DMS53 (cell line): ENCODE measurements at regions not wholly inside any gene's neighbourhood (a gene's known extent, or its start where the extent isn't known, plus 50 kb on each side); places are given as distances from the start of the nearest gene placed in this dataset.
"Not testable (repeated sequence)": the region's sequence is repeated elsewhere in the genome, so short reads cannot be mapped to it uniquely, and the experiment has no call there.

ENCODE experiments used
- DNase-seq: peaks from one replicate; lab custom pipeline; 2025; lab: John Stamatoyannopoulos, UW

DNA sequence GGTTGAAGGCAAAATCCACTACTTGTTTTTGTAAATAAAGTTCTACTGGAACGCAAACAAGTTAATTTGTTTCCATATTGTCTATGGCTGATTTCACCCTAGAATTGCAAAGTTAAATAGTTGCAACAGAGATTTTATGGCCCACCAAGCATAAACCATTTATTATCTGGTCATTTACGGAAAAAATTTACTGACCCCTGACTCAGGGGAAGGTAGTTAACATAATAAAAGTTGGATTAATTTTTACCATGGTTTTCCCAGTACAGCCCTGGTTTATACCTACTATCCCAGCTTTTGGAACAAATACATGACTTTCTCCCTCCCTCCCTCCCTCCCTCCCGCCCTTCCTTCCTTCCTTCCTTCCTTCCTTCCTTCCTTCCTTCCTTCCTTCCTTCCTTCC lies 588.9 kb upstream of the TMEFF2 start:
- DNase-seq = no peak

DNA sequence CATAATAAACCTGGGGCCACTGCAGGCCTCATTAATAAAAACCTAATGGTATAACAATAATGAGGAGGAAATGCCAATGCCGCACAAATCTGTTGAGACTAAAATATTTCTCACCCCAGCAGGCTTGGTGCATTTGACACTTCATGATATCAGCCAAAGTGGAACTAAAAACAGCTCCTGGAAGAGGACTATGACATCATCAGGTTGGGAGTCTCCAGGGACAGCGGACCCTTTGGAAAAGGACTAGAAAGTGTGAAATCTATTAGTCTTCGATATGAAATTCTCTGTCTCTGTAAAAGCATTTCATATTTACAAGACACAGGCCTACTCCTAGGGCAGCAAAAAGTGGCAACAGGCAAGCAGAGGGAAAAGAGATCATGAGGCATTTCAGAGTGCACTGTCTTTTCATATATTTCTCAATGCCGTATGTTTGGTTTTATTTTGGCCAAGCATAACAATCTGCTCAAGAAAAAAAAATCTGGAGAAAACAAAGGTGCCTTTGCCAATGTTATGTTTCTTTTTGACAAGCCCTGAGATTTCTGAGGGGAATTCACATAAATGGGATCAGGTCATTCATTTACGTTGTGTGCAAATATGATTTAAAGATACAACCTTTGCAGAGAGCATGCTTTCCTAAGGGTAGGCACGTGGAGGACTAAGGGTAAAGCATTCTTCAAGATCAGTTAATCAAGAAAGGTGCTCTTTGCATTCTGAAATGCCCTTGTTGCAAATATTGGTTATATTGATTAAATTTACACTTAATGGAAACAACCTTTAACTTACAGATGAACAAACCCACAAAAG lies 580.9 kb upstream of the TMEFF2 start:
- DNase-seq = no peak

DNA sequence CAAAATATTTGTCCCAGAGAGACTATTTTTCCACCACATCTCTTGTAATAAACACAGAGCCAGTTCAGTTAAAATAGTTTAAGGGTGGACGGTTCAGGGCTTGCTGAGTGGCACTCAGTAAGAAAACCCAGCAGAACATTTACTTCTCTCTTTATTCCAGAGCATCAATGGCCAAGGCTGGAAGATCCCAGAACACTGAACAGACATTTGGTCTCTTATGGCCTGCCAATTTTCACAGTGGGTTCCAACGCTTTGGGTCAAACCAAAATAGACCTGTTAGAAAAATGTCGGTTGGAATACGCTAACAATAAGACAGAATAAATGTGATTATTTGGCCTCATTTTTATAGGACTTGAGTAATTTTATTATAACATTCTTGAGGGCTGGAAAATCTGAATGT lies 580.3 kb upstream of the TMEFF2 start:
- DNase-seq = no peak

DNA sequence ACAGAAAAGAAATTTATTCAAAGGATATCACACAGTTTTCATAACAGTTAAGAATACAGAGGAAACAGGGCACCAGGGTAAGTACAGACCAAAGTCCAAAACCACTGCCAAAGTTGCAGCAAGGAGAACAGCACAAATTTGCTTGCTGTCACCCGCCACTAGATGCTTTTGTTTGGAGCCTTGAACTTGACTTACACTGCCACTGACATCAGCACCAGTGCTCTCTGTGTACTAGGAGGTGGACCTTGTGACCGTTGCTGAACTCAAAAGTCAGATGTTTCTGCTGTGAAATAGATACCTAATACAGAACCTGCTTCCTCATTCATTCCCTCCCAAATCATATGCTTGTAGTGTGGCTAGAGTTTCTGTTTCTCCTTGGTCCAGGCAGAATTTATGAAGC lies 578.3 kb upstream of the TMEFF2 start:
- peak; percentile 20 for DNase-seq

DNA sequence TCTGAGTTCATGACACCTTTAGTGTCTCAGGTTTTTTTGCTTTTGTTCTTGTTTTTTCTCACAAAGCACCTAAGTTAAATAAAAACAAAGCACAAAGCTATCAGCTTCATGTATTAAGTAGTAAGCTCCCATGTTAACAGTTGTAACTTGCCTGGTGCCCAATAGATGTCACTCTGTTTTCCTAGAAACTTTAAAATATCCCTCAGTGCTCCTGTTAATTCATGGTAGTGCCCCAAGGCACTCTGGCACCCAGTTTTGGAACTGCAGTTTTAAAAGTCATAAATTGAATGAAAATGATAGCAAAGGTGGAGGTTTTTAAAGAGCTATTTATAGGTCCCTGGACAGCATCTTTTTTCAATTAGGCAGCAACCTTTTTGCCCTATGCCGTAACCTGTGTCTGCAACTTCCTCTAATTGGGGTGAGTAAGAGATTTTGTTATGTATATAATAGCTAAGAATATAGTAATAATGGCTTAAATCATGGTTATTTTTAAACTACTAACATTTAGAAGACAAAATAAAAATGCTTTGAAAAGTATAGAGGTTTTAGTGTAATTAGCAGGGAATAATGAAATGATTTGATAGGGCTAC lies 555.0 kb upstream of the TMEFF2 start:
- peak; percentile 56 for DNase-seq

DNA sequence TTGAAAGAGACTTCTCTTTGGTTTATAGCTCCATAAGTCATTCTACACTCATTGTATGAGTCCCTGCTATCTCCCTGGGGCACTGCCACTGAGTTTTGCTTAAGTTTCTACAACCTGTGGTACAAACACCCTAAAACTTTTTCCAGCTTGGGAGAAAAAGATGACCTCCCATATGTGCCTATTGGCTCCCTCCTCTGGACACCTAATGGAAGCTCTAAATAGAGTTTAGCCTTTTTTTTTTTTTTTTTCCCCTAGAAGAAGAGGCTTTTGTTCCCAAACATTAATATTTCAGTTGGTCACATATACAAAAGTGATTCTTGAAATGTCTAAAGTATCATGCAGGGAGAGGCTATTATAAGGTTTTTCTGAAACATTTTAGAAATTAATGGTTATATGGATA lies 547.2 kb upstream of the TMEFF2 start:
- peak; percentile 59 for DNase-seq

DNA sequence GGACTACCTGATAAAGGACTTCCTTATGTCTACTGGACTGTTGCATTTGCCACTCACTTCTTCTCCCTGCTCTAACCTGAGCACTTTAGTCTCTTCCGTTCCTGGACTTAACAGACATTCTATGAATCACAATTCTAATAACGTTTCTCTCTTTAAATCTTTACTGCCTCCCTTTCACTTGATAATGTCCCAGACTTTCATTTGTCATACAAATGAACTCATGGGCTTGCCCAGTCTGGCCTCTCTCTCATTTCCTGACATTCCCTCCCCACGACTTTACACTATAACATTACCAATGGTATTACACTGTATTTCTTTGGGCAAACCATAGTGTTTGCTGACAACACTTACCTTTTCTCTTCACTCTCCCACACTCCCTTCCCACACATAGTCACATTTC lies 540.7 kb upstream of the TMEFF2 start:
- no peak for DNase-seq

DNA sequence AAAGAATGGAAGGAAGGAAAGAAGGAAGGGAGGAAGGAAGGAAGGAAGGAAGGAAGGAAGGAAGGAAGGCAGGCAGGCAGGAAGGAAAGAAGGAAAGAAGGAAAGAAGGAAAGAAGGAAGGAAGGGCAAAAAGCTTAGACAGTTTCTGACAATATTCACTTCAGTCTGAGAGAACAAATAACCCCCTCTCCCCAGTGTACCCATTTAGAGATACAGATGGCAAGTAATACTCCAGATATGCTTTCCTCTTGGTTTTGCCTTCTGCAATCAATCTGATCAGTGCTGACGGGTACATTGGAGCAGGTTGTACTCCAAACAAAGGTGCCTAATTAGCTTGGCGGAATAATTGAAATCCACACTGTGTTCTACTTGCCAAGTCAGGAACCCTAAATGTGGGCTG lies 534.6 kb upstream of the TMEFF2 start:
- DNase-seq = no peak

DNA sequence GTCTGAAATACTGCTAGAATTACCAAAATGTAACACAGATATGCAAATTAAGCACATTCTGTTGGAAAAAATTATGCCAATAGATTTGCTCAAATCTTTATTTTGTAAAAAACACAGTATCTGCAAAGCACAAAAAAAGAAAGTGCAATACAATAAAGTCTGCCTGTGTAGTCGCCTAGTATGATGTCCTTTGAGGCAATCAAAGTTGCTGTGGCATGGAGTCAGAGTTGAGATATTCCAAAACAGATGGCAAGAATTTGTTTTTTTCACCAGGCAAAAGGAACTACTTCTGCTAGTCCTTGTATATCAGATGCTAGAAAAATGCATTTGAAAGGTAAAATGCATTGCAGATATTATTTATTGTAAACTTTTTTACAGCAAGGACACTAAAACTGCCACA lies 531.3 kb upstream of the TMEFF2 start:
- no peak for DNase-seq

DNA sequence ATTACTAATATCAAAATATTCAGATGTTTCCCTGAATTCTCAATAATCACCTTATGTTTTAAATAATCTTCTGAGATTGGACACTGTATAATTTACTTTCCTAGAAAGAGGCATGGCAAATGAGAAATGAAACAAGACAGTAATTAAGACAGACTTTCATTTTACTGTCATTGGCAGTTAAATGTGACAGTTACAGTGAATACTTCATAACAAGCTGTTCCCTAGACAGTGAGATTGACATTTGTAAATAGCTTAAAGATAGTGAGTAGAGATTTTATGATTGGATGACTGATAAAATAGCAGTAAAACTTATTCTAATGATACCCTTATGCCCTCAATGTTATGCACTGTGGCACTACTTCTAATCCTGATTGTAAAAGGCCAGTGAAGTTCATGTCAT lies 524.9 kb upstream of the TMEFF2 start:
- no peak for DNase-seq

DNA sequence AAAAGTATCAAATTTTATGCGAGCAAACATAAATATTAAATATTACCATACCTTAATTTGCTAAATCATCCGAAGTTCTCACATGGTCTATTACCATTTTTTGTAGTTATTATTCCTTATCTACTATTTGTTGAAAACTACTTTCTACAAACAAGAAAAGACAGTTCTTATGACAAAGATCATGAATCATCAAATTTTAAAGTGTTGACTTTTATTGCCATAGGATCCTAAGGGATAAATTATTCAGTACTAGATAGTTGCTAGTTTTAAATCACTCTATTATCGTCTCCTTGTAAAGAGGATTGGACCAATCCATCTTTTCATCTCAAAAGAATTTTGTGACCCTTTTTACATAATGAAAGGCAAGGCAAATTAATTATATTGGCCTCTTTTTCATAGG lies 523.6 kb upstream of the TMEFF2 start:
- no peak for DNase-seq

DNA sequence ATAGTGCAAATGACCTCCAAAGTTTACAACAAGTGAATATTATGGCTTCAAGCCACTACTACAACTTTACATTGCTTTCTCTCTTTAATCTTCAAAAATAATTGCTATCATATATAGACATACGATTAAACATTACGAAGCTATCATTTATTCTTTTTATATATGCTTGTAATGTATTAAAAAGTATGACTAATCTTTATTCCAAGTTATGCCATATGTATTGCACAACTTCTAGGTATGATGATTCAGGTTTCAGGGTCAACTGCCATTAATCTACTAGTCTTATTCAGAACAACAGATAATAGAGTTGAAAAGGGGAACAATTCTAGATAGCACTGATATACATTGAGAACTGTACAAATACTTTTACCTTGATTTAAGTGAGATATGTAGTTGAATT lies 506.2 kb upstream of the TMEFF2 start:
- no peak for DNase-seq

DNA sequence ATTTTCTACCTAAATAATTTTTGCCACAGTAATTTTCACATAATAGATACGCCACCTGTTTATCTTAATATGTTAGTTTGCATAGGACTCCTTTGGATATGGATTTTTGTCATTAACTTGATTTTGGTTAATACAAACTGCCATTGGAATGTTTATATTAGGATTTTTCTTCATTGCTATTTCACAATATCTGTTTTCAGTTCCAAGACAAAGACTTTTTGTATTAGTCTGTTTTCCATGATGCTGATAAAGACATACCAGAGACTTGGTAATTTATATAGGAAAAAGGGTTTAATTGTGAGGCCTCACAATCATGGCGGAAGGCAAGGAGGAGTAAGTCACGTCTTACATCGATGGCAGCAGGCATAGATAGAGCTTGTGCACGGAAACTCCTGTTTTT lies 503.1 kb upstream of the TMEFF2 start:
- DNase-seq = no peak

DNA sequence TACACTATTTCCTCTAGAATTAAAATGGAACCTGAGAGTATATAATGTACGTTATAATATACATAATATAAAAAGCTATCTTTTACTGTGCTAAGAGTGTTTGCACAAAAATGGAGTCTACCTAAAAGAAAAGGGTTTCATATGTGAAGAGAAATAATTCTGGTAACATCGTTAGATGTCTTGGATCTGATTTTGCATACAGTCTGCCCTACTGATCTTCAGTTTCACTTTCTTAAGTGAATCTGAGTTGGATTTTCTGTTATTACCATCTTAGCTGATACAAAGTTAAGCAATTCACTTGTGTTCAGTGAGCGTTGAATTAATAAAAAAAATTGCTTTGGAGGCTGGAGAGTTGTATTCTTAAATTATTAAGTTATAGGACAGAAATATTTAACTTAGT lies 502.1 kb upstream of the TMEFF2 start:
- DNase-seq = no peak

DNA sequence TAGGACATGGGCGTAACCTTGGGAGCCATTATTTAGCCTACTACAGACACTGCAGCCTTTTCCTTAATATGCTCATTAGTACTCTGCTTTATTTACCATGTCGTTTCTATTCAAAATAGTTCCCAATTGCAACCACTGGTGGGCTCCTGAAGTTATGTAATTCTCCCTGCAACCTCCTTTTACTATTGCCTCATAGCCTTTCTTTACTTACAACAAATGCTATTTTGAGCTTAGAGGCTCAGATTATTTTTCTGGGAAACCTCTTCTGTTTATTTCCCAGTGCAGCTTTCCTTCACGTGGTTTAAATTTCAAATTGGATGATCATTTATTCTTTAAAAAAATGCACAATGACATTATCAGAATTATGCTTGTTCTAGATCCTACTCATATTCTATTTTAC lies 492.3 kb upstream of the TMEFF2 start:
- DNase-seq = no peak

DNA sequence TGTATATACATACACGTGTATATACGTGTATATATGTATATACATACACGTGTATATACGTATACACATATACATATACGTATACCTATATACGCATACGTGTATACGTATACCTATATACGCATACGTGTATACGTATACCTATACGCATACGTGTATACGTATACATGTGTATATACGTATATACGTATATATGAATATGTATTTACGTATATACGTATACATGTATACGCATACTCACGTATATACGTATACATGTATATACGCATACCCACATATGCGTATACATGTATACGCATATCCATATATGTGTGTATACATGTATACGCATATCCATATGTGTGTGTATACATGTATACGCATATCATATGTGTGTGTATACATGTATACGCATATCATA lies 487.8 kb upstream of the TMEFF2 start:
- DNase-seq = not testable (repeated sequence)

DNA sequence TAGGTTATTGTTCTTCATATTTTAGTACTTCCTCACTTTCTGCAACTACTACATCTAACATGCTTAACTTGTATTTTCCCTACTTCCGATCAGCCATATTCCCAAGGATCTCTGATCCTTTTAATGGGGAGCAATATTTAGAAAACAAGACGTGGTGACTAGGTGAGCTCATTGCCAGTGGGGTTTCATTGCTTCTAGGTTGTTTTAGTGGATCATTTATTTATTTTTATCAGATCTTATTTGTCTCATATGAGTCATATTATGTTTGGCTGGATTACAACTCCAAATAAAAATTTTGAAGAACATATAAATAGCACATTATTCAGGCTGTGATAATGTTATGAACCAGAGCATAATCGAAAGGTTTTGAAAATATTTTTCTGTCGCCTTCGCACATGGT lies 480.9 kb upstream of the TMEFF2 start:
- DNase-seq = no peak

DNA sequence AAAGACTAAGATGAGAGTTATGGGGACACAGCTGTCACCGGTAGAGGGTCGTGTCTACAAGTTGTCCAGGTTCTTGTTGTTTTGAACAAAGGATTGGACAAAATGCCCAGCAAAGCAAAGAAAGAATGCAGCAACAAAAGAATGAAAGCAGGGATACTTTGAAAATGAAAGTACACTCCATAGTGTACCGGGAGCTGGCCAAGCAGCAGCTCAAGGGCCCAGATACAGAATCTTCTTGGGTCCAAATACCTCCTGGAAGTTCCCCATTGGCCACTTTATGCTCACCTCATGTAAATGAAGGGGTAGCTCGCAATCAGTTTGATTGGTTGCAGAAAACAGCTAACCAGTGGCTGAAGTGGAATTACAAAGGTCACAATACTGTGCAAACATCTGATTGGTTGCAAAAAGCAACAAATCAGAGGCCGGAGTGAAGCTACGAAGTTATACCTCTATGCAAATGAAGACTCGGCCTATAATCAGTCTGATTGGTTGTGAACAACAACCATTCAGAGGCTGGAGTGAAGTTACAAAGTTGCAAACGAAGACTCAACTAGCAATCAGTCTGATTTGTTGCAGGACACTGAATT lies 474.9 kb upstream of the TMEFF2 start:
- peak; percentile 19 for DNase-seq

DNA sequence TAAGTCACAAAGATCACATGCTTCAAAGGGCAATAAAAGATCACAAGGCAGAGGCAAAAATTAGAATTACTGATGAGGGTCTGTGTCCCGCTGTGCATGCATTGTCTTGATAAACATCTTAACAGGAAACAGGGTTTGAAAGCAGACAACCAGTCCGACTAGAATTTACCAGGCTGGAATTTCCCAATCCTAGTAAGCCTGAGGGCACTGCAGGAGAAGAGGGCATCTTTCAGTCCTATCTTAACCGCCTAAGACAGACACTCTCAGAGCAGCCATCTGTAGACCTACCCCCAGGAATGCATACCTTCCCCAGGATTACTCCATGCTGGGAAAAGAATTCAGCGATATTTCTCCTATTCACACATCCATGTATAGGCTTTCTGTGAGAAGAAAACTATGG lies 465.8 kb upstream of the TMEFF2 start:
- DNase-seq = not testable (repeated sequence)

DNA sequence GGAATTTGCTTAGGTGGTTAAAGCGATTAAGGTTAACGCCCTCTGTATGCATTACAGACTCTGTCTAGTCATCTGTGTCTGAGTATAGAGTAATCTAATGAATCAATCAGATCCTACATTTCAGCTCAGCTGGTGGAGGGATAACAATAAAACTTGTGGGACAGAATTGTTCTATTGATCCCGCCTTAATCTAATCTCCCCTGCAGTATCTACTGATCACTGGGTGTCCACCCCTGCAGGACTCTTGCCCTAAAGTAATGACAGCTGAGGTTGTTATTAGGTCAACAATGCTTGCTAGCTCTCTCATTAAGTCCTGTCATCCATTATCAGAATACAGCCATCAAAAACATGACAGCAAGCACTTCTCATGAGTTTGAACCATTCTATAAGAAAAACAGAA lies 462.6 kb upstream of the TMEFF2 start:
- DNase-seq = peak; percentile 7

DNA sequence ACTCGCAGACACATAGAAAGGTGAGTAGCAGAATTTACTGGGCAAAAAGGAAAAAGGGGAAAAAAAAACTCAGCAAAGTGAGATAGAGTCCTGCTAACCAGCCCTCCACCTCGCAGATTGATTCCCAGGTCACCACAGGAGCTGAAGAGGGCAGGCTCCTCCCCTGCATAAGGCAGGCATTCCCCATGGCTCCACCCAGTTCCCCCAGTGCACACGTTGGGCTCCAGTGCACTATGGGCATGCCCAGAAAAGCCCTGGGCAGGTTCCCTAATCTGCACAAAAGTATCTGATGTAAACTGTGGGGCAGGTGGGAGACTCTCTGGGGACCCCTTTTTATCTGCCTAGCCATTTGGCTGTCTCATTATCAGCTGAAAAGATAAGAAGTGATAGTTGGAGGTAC lies 461.2 kb upstream of the TMEFF2 start:
- DNase-seq = no peak

DNA sequence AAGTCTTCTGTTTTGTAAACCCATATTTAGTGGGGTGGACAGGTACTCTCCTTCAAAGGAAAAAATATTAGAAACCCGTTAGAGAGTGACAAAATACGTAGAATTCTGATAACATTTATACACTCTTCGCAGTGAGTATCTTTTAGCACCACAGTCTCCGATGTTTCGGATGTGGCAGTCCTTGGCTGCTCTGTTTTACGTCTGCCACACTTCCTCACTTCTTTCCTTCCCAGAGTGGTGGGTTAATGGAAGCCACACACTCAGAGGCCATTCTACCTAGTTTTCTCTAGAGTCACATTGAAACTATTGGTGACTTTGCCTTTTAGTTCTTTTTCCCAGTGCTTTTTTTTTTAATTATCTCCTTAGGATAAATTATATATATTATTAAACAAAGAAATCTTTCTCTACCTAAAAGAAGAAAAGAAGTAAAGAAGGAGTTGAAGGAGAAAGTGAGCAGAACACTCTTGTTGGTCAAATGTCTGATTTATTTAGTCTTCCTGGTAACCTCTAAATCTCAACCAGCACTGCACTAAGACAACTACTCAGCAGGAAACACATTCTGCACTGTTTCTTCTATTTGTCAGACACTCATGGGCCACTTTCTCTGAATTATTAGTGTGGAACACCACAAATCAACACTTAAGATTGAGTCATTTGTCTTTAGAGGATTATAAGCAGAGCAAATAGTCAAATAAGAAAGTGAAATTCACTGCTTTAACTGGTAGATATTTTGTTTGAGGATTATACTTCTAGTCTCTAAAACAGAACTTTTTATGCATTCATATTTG lies 451.3 kb upstream of the TMEFF2 start:
- DNase-seq = peak; percentile 5

DNA sequence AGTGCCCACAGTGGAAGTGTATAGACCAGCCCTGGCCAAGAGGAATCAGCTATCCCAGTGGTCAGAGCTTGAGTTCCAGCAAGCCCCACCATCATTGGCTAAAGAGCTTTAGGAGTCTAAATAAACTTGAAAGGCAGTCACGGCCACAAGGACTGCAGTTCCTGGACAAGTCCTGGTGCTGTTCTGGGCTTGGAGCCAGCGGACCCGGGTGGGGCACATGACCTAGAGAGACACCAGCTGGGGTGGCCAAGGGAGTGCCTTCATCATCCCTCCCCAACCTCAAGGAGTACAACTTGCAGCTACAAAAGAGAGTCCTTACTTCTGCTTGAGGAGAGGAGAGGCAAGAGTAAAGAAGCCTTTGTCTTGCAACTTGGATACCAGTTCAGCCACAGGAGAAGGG lies 439.8 kb upstream of the TMEFF2 start:
- no peak for DNase-seq
